CD14-positive monocyte (primary cell): ENCODE measurements at regions not wholly inside any gene's neighbourhood (a gene's known extent, or its start where the extent isn't known, plus 50 kb on each side); places are given as distances from the start of the nearest gene placed in this dataset.

Source experiments
- DNase-seq, 3 donors: peaks; one replicate each; pipeline ENCODE4 v3.0.0-alpha.2; 2011 to 2022
- H2AFZ ChIP-seq: 2 replicates; pipeline ENCODE4 v1.6.0; 2012; ENCODE audit warnings: mild to moderate bottlenecking, low read depth, low read length, inconsistent platforms; ENCODE audit not compliant: insufficient read depth, poor library complexity, severe bottlenecking
- H3K27ac ChIP-seq, 2 donors: 1 replicate in 1 of 2; 2 replicates in 1 of 2; pipeline ENCODE4 v1.5.1; 2012 to 2013; ENCODE audit warnings: low read length in 2 of 2, control low read depth in 1 of 2, inconsistent platforms in 1 of 2, low read depth in 1 of 2, mild to moderate bottlenecking in 1 of 2
- H3K27me3 ChIP-seq, 2 donors: one replicate each; pipeline versions ENCODE4 v1.6.0 to v1.6.1; 2011 to 2013; ENCODE audit warnings: low read length in 2 of 2; ENCODE audit not compliant: control insufficient read depth in 2 of 2, insufficient read depth in 2 of 2
- H3K36me3 ChIP-seq, 2 donors: replicated peaks in 1 of 2; 1 replicate in 1 of 2; 2 replicates in 1 of 2; pipeline versions ENCODE4 v1.5.1 to v1.6.1; 2012 to 2013; ENCODE audit warnings: low read length in 2 of 2, control low read depth in 1 of 2, inconsistent platforms in 1 of 2, mild to moderate bottlenecking in 1 of 2; ENCODE audit not compliant: insufficient read depth in 2 of 2, control insufficient read depth in 1 of 2
- H3K4me1 ChIP-seq, 2 donors: 1 replicate in 1 of 2; 2 replicates in 1 of 2; pipeline versions ENCODE4 v1.5.1 to v1.6.1; 2012 to 2013; ENCODE audit warnings: low read length in 2 of 2, control low read depth in 1 of 2, inconsistent platforms in 1 of 2, mild to moderate bottlenecking in 1 of 2, moderate library complexity in 1 of 2; ENCODE audit not compliant: insufficient read depth in 2 of 2, control insufficient read depth in 1 of 2
- H3K4me2 ChIP-seq: replicated peaks from 2 replicates; pipeline ENCODE3; 2012; ENCODE audit warnings: low read length, moderate library complexity, mild to moderate bottlenecking; ENCODE audit not compliant: poor library complexity, severe bottlenecking; ENCODE audit errors: extremely low read depth
- H3K4me3 ChIP-seq, 3 experiments: fragments of 200-600 bp in 1 of 3; sonication (generic) in 1 of 3; replicated peaks in 1 of 3; 1 replicate in 2 of 3; 2 replicates in 1 of 3; pipeline ENCODE4 v1.5.1; 2011 to 2013; ENCODE audit warnings: low read length in 3 of 3, mild to moderate bottlenecking in 3 of 3, control low read depth in 2 of 3, low read depth in 2 of 3, inconsistent platforms in 1 of 3, moderate library complexity in 1 of 3
- H3K79me2 ChIP-seq: 2 replicates; pipeline ENCODE4 v1.6.0; 2012; ENCODE audit warnings: mild to moderate bottlenecking, control low read depth, inconsistent platforms, low read length, moderate library complexity; ENCODE audit not compliant: insufficient read depth
- H3K9ac ChIP-seq: 2 replicates; pipeline ENCODE4 v1.6.0; 2017; ENCODE audit warnings: low read length, mild to moderate bottlenecking; ENCODE audit not compliant: insufficient read depth, poor library complexity, severe bottlenecking
- H3K9me3 ChIP-seq, 2 donors: replicated peaks in 1 of 2; 1 replicate in 1 of 2; 2 replicates in 1 of 2; pipeline versions ENCODE4 v1.5.1 to v1.6.1; 2012 to 2013; ENCODE audit warnings: low read length in 2 of 2, control low read depth in 1 of 2; ENCODE audit not compliant: control insufficient read depth in 1 of 2, insufficient read depth in 1 of 2
- H4K20me1 ChIP-seq: 2 replicates; pipeline ENCODE4 v1.6.0; 2012; ENCODE audit warnings: mild to moderate bottlenecking, low read length, control low read depth, moderate library complexity; ENCODE audit not compliant: insufficient read depth
- H3K27ac Mint-ChIP-seq, 7 donors: one replicate each; pipeline ENCODE4 v1.8.0; 2020; ENCODE audit warnings: mild to moderate bottlenecking in 7 of 7, mixed read lengths in 7 of 7, moderate library complexity in 6 of 7, inconsistent platforms in 2 of 7
- H3K27me3 Mint-ChIP-seq, 3 donors: one replicate each; pipeline ENCODE4 v1.8.0; 2021 to 2022; ENCODE audit warnings: low read depth in 3 of 3, mild to moderate bottlenecking in 3 of 3, mixed read lengths in 3 of 3, moderate library complexity in 3 of 3, inconsistent platforms in 1 of 3
- H3K36me3 Mint-ChIP-seq, 2 donors: one replicate each; pipeline ENCODE4 v1.8.0; 2020; ENCODE audit warnings: mixed read lengths in 2 of 2, inconsistent platforms in 1 of 2, mild to moderate bottlenecking in 1 of 2
- H3K4me1 Mint-ChIP-seq: one replicate; pipeline ENCODE4 v1.8.0; 2020; ENCODE audit warnings: mild to moderate bottlenecking, mixed read lengths
- H3K4me3 Mint-ChIP-seq, 2 donors: one replicate each; pipeline ENCODE4 v1.8.0; 2020; ENCODE audit warnings: mild to moderate bottlenecking in 2 of 2, mixed read lengths in 2 of 2, moderate library complexity in 1 of 2
- H3K9me3 Mint-ChIP-seq, 7 donors: one replicate each; pipeline ENCODE4 v1.8.0; 2020 to 2022; ENCODE audit warnings: mixed read lengths in 7 of 7, mild to moderate bottlenecking in 6 of 7, moderate library complexity in 6 of 7, inconsistent platforms in 2 of 7
- CTCF ChIP-seq: fragments of 200-600 bp; IDR thresholded peaks from one replicate; pipeline ENCODE4 v1.8.0; 2022; ENCODE audit warnings: antibody characterized with exemption, mild to moderate bottlenecking
- WGBS: methylation state at CpG from one replicate; pipeline ENCODE4 v1.1.5; 2013; ENCODE audit warnings: missing lambda C conversion rate; ENCODE audit not compliant: insufficient coverage; 5-methylcytosine and 5-hydroxymethylcytosine counted together
- intact Hi-C, 2 donors: fragments of 100-400 bp; cut with micrococcal nuclease; formaldehyde crosslinking; loops; one replicate each; pipeline versions ENCODE4 v1.15.0 to v1.15.1; 2023

GRCh38 chr19:34309368-34310138 lies 55.2 kb downstream of the GARRE1 start:
- peak overlapping the region in 1 of 2 donors; percentile 17 for H3K4me3 Mint-ChIP-seq
- peaks cover 7% of the 10 kb centered on the region for H3K4me1 Mint-ChIP-seq
- Histone ChIP-seq H3K27ac (no peak overlapping the region), H3K9ac (no peak overlapping the region), H3K9me3 (no peaks in the 10 kb centered on the region), H4K20me1 (no peaks in the 10 kb centered on the region), H3K36me3 (no peaks in the 10 kb centered on the region), H3K4me1 (peaks cover 4 to 5% of the 10 kb centered on the region in 2 donors), H3K27me3 (no peaks in the 10 kb centered on the region), H3K4me3 (no peak overlapping the region), H3K4me2 (no peak overlapping the region), H2AFZ (no peak overlapping the region), H3K79me2 (no peaks in the 10 kb centered on the region)
- H3K9me3 Mint-ChIP-seq = peaks cover 0 to 3% (median 0%) of the 10 kb centered on the region in 7 donors
- peaks cover 0 to 3% of the 10 kb centered on the region in 2 donors for H3K36me3 Mint-ChIP-seq
- intact Hi-C loops = no loop called here
- peaks cover 5 to 12% (median 7%) of the 10 kb centered on the region in 3 donors for H3K27me3 Mint-ChIP-seq
- 87% methylated on average over 2 of the region's 6 CpGs for WGBS
- no peak for DNase-seq
- TF ChIP-seq CTCF = no peak
- no peak overlapping the region for H3K27ac Mint-ChIP-seq

- no peaks in the 10 kb centered on the region for H3K9me3 ChIP-seq
- no peak overlapping the region for H3K4me2 ChIP-seq
- no peak overlapping the region for H3K4me3 ChIP-seq
- Mint-ChIP-seq H3K27me3 (peaks cover 5 to 12% (median 7%) of the 10 kb centered on the region in 3 donors), H3K36me3 (peaks cover 0 to 3% of the 10 kb centered on the region in 2 donors), H3K9me3 (peaks cover 0 to 3% (median 0%) of the 10 kb centered on the region in 7 donors), H3K4me3 (no peak overlapping the region), H3K27ac (peak overlapping the region in 2 of 7 donors; percentile 2 to 50), H3K4me1 (peaks cover 7% of the 10 kb centered on the region)
- H3K4me1 ChIP-seq = peaks cover 4 to 5% of the 10 kb centered on the region in 2 donors
- no peak overlapping the region for H3K9ac ChIP-seq
- DNase-seq = no peak
- no peaks in the 10 kb centered on the region for H3K79me2 ChIP-seq
- H3K27me3 ChIP-seq = no peaks in the 10 kb centered on the region
- TF ChIP-seq CTCF = no peak
- H2AFZ ChIP-seq = no peak overlapping the region
- WGBS = no CpG with 5 or more reads among the region's 6 CpGs
- intact Hi-C loops = no loop called here
- no peak overlapping the region for H3K27ac ChIP-seq
- H3K36me3 ChIP-seq = no peaks in the 10 kb centered on the region
- no peaks in the 10 kb centered on the region for H4K20me1 ChIP-seq
Measured at GRCh38 chr19:34310494-34310981, 54.5 kb upstream of the GPI start.
